Sigmoid colon (tissue), 6 donors: ENCODE measurements at regions not wholly inside any gene's neighbourhood (a gene's known extent, or its start where the extent isn't known, plus 50 kb on each side); places are given as distances from the start of the nearest gene placed in this dataset.

ENCODE experiments used
- DNase-seq: peaks from one replicate; pipeline ENCODE4 v3.0.0-alpha.2; 2019
- H3K27ac ChIP-seq, 4 donors: fragments of 200-600 bp; sonication (generic); one replicate each; pipeline ENCODE4 v1.5.1; 2016 to 2019; ENCODE audit warnings: mild to moderate bottlenecking in 1 of 4
- H3K27me3 ChIP-seq, 3 donors: fragments of 200-600 bp; sonication (generic); one replicate each; pipeline ENCODE4 v1.5.1; 2019; ENCODE audit warnings: mild to moderate bottlenecking in 1 of 3
- H3K36me3 ChIP-seq, 4 donors: fragments of 200-600 bp; sonication (generic); one replicate each; pipeline ENCODE4 v1.5.1; 2016 to 2019
- H3K4me1 ChIP-seq, 4 donors: fragments of 200-600 bp; sonication (generic); one replicate each; pipeline ENCODE4 v1.5.1; 2017 to 2019
- H3K4me3 ChIP-seq, 4 donors: fragments of 200-600 bp; sonication (generic); one replicate each; pipeline ENCODE4 v1.5.1; 2017 to 2019; ENCODE audit warnings: mild to moderate bottlenecking in 2 of 4, moderate library complexity in 1 of 4
- H3K9me3 ChIP-seq, 4 donors: fragments of 200-600 bp in 3 of 4; sonication (generic) in 3 of 4; one replicate each; pipeline versions ENCODE4 v1.5.1 to v1.6.1; 2013 to 2019
- CTCF ChIP-seq, 4 experiments: fragments of 450-650 bp in 3 of 4; fragments of 200-600 bp in 1 of 4; IDR thresholded peaks; one replicate each; pipeline ENCODE4 v1.5.1; 2016 to 2019; ENCODE audit warnings: antibody characterized with exemption in 4 of 4, mild to moderate bottlenecking in 3 of 4, moderate library complexity in 2 of 4
- EP300 ChIP-seq, 4 donors: sonication (generic); formaldehyde crosslinking; IDR thresholded peaks; one replicate each; pipeline ENCODE4 v1.6.1; 2017; ENCODE audit warnings: antibody characterized with exemption in 4 of 4
- POLR2A ChIP-seq, 2 donors: fragments of 450-650 bp; IDR thresholded peaks; one replicate each; pipeline ENCODE4 v1.6.1; 2016; ENCODE audit warnings: antibody characterized with exemption in 2 of 2, mild to moderate bottlenecking in 2 of 2, moderate library complexity in 2 of 2
- POLR2AphosphoS5 ChIP-seq, 4 donors: sonication (generic); formaldehyde crosslinking; IDR thresholded peaks; one replicate each; pipeline ENCODE4 v1.6.1; 2017; ENCODE audit warnings: antibody characterized with exemption in 4 of 4
- WGBS, 2 donors: extraction: QIAGEN DNeasy Blood & Tissue Kit; methylation state at CpG; one replicate each; pipeline ENCODE4 v1.1.7; 2013; 5-methylcytosine and 5-hydroxymethylcytosine counted together
- intact Hi-C: fragments of 100-400 bp; cut with DNase I; formaldehyde crosslinking; loops from one replicate; pipeline ENCODE4 v1.15.1; 2023
- donor health status: healthy with polysubstance abuse.
- donor health status: healthy.

GRCh38 chr15:47301481-47301880, 415.8 kb upstream of the SEMA6D start:
- DNase-seq, result no peak
- no peak overlapping the region for H3K27ac ChIP-seq
- H3K27me3 ChIP-seq, result no peaks in the 10 kb centered on the region
- 13 to 51% methylated on average over 3 of the region's 3 CpGs for WGBS, 2 donors
- no peak overlapping the region for H3K4me3 ChIP-seq
- peaks cover 0 to 15% (median 13%) of the 10 kb centered on the region in 4 donors for H3K4me1 ChIP-seq
- H3K36me3 ChIP-seq, result no peaks in the 10 kb centered on the region
- intact Hi-C loops, result no loop called here
- no peaks in the 10 kb centered on the region for H3K9me3 ChIP-seq
- no peak for TF ChIP-seq EP300 (IDR thresholded peaks at IDR 0.05)
- no peak for TF ChIP-seq CTCF (IDR thresholded peaks at IDR 0.05)
- TF ChIP-seq POLR2AphosphoS5 (IDR thresholded peaks at IDR 0.05), result no peak
- no peak for TF ChIP-seq POLR2A (IDR thresholded peaks at IDR 0.05)

GRCh38 chr15:47304656-47305055, 412.6 kb upstream of the SEMA6D start:
- TF ChIP-seq POLR2A (IDR thresholded peaks at IDR 0.05) (no peak), EP300 (IDR thresholded peaks at IDR 0.05) (no peak), CTCF (IDR thresholded peaks at IDR 0.05) (no peak), POLR2AphosphoS5 (IDR thresholded peaks at IDR 0.05) (no peak)
- H3K9me3 ChIP-seq, result no peaks in the 10 kb centered on the region
- H3K4me3 ChIP-seq, result no peak overlapping the region
- H3K27ac ChIP-seq, result no peak overlapping the region
- H3K36me3 ChIP-seq, result no peaks in the 10 kb centered on the region
- no peaks in the 10 kb centered on the region for H3K27me3 ChIP-seq
- no peak for DNase-seq
- no peaks in the 10 kb centered on the region for H3K4me1 ChIP-seq
- intact Hi-C loops, result no loop called here

GRCh38 chr15:47312161-47312560, 405.1 kb upstream of the SEMA6D start:
- intact Hi-C loops, result no loop called here

GRCh38 chr15:47326410-47327333, 390.6 kb upstream of the SEMA6D start:
- Histone ChIP-seq H3K4me3 (no peak overlapping the region), H3K36me3 (no peaks in the 10 kb centered on the region), H3K27ac (no peak overlapping the region), H3K9me3 (no peaks in the 10 kb centered on the region), H3K4me1 (no peaks in the 10 kb centered on the region), H3K27me3 (no peaks in the 10 kb centered on the region)
- TF ChIP-seq EP300 (IDR thresholded peaks at IDR 0.05) (no peak), POLR2A (IDR thresholded peaks at IDR 0.05) (no peak), CTCF (IDR thresholded peaks at IDR 0.05) (no peak), POLR2AphosphoS5 (IDR thresholded peaks at IDR 0.05) (no peak)
- DNase-seq, result no peak
- WGBS, 2 donors, result 72 to 80% methylated on average over 5 of the region's 5 CpGs
- intact Hi-C loops, result no loop called here

More at GRCh38 chr15:47312161-47312560, 405.1 kb upstream of the SEMA6D start:
- no peak for TF ChIP-seq EP300 (IDR thresholded peaks at IDR 0.05)
- TF ChIP-seq POLR2AphosphoS5 (IDR thresholded peaks at IDR 0.05), result no peak
- TF ChIP-seq POLR2A (IDR thresholded peaks at IDR 0.05), result no peak
- no peak for TF ChIP-seq CTCF (IDR thresholded peaks at IDR 0.05)
- Histone ChIP-seq H3K27me3 (no peaks in the 10 kb centered on the region), H3K36me3 (no peaks in the 10 kb centered on the region), H3K9me3 (no peaks in the 10 kb centered on the region), H3K27ac (no peak overlapping the region), H3K4me3 (no peak overlapping the region), H3K4me1 (no peaks in the 10 kb centered on the region)
- WGBS, 2 donors, result 76 to 79% methylated on average over 3 of the region's 3 CpGs
- no peak for DNase-seq
